NCI-H146 (cell line): ENCODE measurements at regions not wholly inside any gene's neighbourhood (a gene's known extent, or its start where the extent isn't known, plus 50 kb on each side); places are given as distances from the start of the nearest gene placed in this dataset.
"Not testable (repeated sequence)": the region's sequence is repeated elsewhere in the genome, so short reads cannot be mapped to it uniquely, and the experiment has no call there.

ENCODE experiments used
- DNase-seq: peaks from one replicate; lab custom pipeline; 2025; lab: John Stamatoyannopoulos, UW

GRCh38 chr15:38745126-38745525 is 180.5 kb upstream of the RASGRP1 start:
- DNase-seq, result no peak

- no peak for DNase-seq
These were observed 181.0 kb upstream of the RASGRP1 start for GRCh38 chr15:38745626-38746025.

- no peak for DNase-seq
These were observed 181.6 kb upstream of the RASGRP1 start for GRCh38 chr15:38746211-38746610.

- no peak for DNase-seq
These were observed 184.1 kb upstream of the RASGRP1 start for GRCh38 chr15:38748710-38749109.

GRCh38 chr15:38750786-38751185 is 186.2 kb upstream of the RASGRP1 start:
- DNase-seq, result no peak

- no peak for DNase-seq
These were observed 191.1 kb upstream of the RASGRP1 start for GRCh38 chr15:38755718-38756117.

DNA sequence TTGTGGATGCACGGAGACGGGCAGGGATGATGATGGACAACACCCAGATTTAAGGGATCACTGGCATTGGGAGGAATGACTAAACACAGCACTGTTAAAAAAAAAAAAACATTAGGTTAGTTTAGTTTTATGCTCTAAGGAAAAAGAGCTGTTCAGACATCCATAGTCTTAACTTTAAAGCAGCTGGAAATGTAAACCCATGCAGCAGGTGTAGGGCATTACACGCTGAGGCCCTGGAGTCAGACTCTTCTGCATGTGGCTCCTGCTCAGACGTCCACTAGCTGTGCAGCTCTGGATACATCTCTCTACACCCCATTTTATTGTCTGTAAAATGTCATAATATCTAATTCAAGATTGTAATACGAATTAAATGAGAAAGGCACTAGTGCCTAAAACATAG is 191.8 kb upstream of the RASGRP1 start:
- no peak for DNase-seq

DNA sequence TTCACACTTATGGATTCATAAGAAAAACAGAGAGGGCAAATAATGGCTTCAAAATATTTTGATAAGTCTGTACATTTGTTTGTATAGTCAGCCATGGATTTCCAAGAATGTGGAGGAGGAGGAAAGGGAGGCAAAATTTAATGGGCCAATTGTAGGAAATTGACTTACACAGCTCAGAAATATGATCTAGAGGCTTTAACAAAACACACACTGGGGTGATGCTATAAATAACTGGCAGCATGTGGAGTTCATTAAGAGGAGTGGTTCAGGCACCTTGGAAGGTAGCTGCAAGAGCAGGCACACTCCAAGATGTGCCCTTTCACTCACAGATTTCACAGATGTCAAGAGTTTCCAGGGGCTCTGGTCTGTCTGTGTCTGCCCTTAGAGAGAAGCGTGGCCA is 193.4 kb upstream of the RASGRP1 start:
- no peak for DNase-seq

DNA sequence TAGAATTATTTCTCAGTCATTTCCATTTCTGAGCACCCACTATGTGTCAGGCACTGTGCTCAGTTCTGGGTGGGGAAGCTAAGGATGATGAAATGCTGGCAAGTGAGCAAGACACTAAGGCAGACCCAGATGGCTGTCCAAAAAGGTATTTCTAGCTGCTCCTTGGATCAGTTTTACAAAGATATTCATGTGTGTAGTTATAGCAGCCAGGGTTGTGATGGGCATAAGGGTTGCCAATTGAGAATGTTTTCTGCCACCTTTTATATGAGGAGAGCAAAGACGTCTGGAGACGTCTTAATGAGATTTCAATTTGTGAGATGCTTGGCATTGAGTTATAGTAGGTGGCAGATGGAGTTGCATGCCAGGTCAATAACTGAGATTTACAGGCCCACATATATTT is 197.1 kb upstream of the RASGRP1 start:
- DNase-seq, result no peak

- no peak for DNase-seq
These were observed 204.4 kb upstream of the RASGRP1 start for GRCh38 chr15:38768970-38769369.

GRCh38 chr15:38769492-38769891 is 204.9 kb upstream of the RASGRP1 start:
- no peak for DNase-seq

- not testable (repeated sequence) for DNase-seq
These were observed 209.5 kb upstream of the RASGRP1 start for GRCh38 chr15:38774076-38774475.

DNA sequence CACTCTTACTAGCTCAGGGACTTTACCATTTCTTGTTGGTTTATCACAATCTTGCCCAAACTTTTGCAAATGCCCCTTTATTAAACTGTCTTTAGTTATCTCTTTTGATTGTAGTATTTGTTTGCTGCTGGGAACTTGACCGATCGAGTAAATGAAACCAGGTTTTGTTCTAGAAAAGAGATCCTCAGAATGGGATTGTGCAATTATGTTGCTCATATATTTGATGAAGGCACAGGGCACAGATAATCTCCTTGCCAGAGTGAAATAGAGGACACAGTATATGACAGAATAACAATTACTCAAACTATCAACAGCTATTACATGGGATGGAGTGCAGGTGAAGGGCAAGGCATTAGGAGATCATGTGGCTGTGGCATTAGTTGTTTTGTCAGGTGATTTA is 216.6 kb upstream of the RASGRP1 start:
- no peak for DNase-seq

- no peak for DNase-seq
These were observed 217.5 kb upstream of the RASGRP1 start for GRCh38 chr15:38782156-38782555.

DNA sequence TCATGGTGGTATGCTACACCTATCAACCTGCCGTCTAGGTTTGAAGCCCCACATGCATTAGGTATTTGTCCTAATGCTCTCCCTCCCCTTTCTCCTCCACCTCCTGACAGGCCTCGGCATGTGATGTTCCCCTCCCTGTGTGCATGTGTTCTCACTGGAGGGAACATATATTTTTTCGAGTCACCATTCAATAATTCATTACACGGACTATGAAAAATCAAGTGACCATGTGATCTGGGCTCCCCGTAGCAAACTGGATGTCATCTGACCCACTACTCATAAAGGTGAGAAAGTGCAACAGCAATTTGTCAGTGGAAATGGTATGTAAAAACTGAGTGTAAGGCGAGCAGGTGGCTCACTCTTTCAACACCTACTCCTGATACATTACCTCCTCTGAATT is 224.3 kb upstream of the RASGRP1 start:
- DNase-seq, result no peak

GRCh38 chr15:38789566-38789965 is 225.0 kb upstream of the RASGRP1 start:
- DNase-seq, result no peak

GRCh38 chr15:38793206-38793810 is 228.7 kb upstream of the RASGRP1 start:
- no peak for DNase-seq

DNA sequence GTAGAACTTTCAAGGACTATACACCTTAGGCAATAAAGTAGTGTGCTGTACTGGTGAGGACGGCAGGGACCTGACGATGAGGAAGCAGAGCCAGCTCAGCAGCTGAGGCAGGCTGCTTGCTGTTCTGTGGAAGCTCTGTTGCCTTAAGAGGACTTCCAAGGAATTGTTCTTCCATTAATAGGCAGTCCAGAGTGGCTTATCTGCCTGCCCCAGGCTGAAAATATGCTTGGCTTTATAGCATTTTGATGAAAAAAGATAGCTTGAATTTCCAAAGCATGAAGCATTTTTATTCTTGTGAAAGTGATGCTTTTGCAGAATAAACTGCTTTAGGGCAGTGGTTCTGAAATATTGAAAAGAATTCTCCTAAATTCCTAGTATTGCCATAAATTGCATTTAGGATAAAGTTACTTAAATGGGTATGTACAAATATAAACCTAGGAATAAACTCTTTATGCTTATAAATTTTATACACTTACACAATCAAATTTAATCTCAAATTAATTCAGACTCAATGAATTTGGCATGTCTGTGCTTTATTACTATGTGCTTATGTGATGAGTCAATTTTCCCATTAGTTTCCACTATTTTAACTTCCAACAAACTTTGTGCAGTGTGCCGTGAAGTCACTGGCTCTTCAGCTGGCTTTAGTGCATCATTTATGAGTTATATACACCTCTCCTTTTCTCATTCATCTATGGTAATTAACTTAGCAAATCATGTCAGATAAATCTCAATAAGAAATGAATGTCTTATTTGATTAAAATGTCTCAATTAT is 231.0 kb upstream of the RASGRP1 start:
- no peak for DNase-seq

DNA sequence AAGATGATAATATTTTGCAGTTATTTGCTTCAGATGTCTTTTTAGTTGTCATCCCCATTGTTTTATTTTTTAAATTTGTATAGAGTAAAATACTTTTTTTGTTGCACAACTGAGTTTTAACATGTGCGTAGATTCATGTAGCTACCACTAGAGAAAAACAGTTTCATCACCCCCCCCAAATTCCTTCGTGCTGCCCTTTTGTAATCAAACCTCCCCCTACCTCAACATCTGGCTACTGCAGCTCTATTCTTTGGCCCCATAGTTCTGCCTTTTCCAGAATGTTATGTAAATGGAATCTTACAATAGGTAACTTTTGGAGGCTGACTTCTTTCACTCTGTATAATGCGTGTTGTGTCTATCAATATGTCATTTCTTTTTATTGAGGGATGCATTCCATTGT is 232.0 kb upstream of the RASGRP1 start:
- no peak for DNase-seq

- DNase-seq, result not testable (repeated sequence)
These were observed 232.9 kb upstream of the RASGRP1 start for GRCh38 chr15:38797506-38797905.

DNA sequence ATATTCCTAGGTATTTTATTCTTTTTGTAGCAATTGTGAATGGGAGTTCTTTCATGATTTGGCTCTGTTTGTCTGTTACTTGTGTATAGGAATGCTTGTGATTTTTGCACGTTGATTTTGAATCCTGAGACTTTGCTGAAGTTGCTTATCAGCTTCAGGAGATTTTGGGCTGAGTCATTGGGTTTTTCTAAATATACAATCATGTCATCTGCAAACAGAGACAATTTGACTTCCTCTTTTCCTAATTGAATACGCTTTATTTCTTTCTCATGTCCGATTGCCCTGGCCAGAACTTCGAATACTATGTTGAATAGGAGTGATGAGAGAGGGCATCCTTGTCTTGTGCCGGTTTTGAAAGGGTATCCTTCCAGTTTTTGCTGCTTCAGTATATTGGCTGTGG is 234.6 kb upstream of the RASGRP1 start:
- not testable (repeated sequence) for DNase-seq

DNA sequence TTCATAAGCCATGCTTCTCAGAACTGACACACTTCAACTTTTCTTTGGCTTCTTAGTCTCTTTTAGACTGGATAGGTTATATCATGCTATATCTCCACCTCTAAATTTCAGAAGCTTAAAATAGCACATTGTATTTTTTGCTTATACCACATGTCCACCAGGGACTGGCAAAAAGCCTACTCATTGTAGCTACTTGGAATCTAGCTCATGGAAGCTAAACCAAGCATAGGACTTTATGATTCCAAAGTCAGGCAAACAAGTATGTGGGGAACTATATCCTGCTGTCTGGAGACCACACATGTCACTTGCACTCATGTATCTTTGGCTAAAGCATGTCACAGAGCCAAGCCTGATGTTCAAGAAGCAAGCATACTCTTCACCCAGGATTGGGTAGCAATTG is 245.0 kb upstream of the RASGRP1 start:
- DNase-seq, result no peak

- no peak for DNase-seq
These were observed 246.1 kb upstream of the RASGRP1 start for GRCh38 chr15:38810686-38811085.

GRCh38 chr15:38814254-38814653 is 249.6 kb upstream of the RASGRP1 start:
- not testable (repeated sequence) for DNase-seq
